SK-N-MC (cell line): ENCODE measurements at regions not wholly inside any gene's neighbourhood (a gene's known extent, or its start where the extent isn't known, plus 50 kb on each side); places are given as distances from the start of the nearest gene placed in this dataset.

Experiments
- EZH2 ChIP-seq: fragments of 200-600 bp; sonication (generic); IDR thresholded peaks from one replicate; pipeline ENCODE4 v1.6.1; 2017; ENCODE audit warnings: antibody characterized with exemption
- POLR2AphosphoS5 ChIP-seq: IDR thresholded peaks from 2 replicates; pipeline ENCODE4 v1.6.1; 2012; ENCODE audit warnings: mild to moderate bottlenecking, low read depth, low read length, borderline replicate concordance

DNA sequence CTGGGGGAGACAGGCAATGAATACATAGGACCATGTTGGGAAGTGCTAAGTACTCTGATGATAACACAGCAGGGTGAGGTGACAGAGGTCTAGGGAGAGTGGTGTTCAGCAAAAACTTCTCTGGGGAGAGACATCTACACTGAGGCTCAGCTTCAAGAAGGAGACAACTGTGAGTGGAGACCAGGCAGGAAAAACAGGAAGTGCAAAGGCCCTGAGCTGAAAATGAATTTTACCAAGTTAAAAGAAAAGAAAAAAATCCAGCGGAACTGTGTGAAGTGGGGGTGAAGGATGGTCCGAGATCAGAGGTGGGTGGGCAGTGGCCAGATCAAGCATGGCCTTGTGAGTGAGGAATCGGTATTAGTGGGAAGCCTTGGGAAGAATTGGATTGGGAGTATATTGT is 110.1 kb upstream of the CLSTN2 start:
- TF ChIP-seq POLR2AphosphoS5 (no peak), EZH2 (no peak)
